GM19468 (cell line): ENCODE measurements at regions not wholly inside any gene's neighbourhood (a gene's known extent, or its start where the extent isn't known, plus 50 kb on each side); places are given as distances from the start of the nearest gene placed in this dataset.

Source experiments
- ATAC-seq: cut with Tn5 transposase; IDR thresholded peaks from one replicate; pipeline ENCODE4 v1.9.1; 2021; ENCODE audit warnings: mild to moderate bottlenecking, moderate library complexity, moderate number of reproducible peaks; ENCODE audit not compliant: unreplicated experiment; ENCODE audit errors: extremely low read depth

- ATAC-seq = no peak
These were observed 254.2 kb upstream of the NR4A3 start for GRCh38 chr9:99567436-99567835.

DNA sequence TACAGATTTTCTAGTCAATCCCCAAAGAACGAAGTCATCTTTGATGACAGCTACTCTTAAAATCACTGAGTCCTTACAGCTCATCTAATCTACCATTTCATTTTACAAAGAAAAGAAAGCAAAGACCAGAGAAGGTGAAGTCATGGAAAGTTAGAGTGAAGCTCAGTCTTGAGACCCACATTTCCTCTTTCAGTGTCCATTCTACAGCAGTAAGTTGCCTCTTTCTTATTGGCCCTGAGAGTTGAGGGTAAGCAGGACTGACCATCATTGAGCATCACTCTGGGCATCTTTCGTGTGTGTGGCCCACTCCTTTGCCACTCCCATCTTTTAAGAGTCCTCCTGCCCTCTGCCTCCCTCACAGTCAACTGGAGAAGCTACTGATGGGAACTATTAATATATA is 251.8 kb upstream of the NR4A3 start:
- no peak for ATAC-seq

GRCh38 chr9:99572567-99572966 is 249.1 kb upstream of the NR4A3 start:
- ATAC-seq = no peak

- ATAC-seq = no peak
These were observed 248.6 kb upstream of the NR4A3 start for GRCh38 chr9:99573085-99573484.

DNA sequence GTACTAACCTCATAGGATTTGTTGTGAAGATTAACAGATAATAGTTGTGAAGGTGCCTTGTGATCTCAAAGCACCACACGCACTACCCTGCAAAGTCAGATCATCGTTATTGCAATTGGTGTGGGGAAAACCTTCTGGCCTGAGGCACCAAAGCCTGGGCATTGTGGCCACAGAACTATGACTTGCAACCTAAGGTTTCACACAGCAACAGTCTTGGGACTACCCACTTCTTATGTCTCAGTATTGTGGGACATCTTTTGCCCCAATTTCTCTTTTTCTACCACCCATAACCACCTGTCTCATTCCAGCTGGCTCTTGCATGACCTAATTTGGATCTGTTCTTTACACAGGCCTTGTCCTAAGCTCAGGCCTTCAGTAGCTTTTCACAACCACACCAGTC is 247.8 kb upstream of the NR4A3 start:
- ATAC-seq = no peak

DNA sequence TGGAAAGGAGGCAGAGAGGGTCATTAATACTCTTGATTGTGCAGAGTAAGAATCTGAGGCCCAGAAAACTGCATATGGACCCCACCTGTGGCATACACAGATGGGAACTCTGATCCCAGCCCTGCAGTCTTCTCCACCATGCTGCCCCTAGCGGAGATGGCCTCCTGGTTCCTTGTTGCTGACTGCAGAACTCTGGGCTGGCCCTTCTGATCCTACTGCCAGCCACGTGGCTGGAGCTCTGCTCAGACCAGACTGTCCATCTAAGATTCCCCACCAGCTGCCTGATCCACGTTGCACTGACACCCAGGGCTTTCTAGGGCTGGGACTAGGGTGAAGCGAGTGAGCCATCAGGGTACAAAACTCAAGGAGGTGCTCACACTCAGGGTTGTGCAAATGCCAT is 245.7 kb upstream of the NR4A3 start:
- no peak for ATAC-seq

- ATAC-seq = no peak
These were observed 244.8 kb upstream of the NR4A3 start for GRCh38 chr9:99576876-99577275.

DNA sequence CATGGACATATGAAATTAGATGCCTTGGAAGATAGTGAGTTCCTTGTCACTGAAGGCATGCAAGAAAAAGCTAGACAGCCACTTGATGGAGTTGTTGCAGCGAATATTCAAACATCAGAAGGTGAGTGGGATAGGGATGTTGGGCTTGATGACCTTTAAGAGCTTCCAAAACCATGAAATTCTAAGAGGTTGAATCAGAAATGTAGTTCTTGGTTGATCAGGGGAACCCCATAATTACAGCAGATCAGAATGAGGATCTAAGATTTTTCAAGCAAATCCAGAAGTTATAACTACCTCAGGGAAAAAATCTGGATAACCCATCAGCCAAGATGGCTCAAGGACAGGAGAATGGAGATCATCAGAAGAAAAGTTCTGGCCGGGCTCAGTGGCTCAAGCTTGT is 244.3 kb upstream of the NR4A3 start:
- no peak for ATAC-seq

- ATAC-seq = no peak
These were observed 243.0 kb upstream of the NR4A3 start for GRCh38 chr9:99578666-99579065.

GRCh38 chr9:99579964-99580363 is 241.7 kb upstream of the NR4A3 start:
- ATAC-seq = no peak

- ATAC-seq = no peak
These were observed 238.9 kb upstream of the NR4A3 start for GRCh38 chr9:99582814-99583213.

DNA sequence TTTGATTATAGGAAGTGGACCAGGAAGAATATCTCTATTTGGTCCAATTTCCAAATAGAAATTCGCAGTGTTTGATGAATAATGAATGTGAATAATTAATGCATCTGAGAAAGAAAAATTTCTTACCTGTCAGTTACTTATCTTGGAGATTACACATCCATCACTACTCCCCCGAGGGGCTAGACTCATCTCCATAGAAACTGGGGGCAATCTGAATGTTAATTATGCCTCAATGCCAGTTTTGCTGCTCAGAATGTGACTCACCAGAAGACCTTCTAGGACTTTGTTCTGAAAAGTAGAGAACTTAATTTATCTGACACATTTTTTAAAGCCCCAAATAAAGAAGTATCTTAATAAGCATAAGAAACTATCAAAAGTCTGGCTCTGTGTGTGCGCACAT is 233.4 kb upstream of the NR4A3 start:
- no peak for ATAC-seq

DNA sequence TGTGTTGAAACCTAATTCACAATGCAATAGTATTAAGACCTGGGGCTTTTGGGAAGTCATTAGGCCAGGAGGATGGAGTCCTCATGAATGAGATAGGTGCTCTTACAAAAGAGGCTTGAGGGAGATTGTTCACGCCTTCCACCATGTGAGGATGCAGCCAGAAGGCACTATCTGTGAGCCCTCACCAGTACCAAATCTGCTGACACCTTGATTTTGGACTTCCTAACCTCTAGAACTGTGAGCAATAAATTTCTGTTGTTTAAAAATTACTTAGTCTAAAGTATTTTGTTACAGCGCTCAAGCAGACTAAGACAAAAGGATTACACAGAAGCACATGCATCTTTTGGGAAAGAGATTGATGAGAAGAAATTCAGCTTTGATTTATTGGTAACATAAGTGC is 232.9 kb upstream of the NR4A3 start:
- ATAC-seq = no peak

GRCh38 chr9:99590410-99590809 is 231.3 kb upstream of the NR4A3 start:
- no peak for ATAC-seq

GRCh38 chr9:99590840-99591239 is 230.8 kb upstream of the NR4A3 start:
- no peak for ATAC-seq

DNA sequence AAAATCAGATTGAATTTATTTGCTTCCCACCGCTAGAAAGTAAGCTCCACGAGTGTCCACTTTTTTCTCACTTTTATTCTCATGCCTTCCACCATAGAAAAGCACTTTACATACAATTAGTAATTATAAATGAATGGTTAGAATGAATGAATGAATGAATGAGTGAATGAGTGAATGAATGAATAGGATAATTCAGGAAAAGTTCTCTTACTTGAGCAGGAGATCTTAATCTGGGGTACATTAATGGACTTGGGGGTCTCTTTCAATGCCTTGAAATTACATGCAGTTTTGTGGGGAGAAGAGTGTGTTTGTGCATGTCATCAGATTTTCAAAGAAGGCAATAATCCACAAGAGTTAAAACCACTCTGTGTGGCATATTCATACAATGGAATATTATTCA is 229.9 kb upstream of the NR4A3 start:
- no peak for ATAC-seq

- no peak for ATAC-seq
These were observed 228.7 kb upstream of the NR4A3 start for GRCh38 chr9:99592834-99593574.

DNA sequence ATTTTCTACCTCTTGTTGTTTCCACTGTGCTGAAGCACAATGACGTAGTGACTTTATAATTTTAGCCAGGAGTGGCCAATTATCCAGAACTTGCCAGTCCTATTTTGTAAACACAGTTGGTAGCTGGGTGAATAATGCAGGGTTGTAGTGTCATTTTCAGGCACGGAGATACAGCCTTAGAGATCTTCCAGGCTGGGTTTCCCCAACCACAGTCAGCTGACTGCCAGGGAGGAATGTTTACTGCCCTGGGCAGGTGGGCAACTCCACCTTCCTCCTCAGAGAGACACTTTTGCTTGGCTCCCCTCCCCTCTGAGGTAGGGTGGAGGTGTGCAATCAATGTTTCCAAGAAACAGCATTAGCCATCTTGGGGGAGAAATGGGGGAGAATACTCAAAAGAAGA is 228.1 kb upstream of the NR4A3 start:
- ATAC-seq = no peak

GRCh38 chr9:99594056-99594780 is 227.5 kb upstream of the NR4A3 start:
- ATAC-seq = no peak

DNA sequence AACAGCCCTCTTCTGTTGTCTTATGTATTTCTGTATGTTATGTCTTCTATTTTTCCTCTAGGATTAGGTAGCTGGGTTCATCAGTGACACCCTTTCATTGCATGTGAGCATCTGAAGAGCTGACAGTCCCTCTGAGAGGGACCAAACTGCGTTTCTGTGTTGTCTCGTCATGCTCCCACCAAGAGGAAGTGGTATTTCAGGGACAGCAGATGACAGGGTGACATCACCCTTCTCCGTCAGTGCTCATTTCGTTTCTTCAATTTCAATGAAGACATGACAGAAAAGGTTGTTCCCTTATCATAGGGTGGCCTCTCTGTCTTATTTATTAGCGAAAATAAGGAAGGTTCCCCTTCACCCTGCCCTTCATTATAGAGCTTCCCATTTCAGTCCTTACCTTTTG is 225.9 kb upstream of the NR4A3 start:
- ATAC-seq = no peak

GRCh38 chr9:99601571-99602111 is 220.0 kb upstream of the NR4A3 start:
- no peak for ATAC-seq

- ATAC-seq = no peak
These were observed 218.8 kb upstream of the NR4A3 start for GRCh38 chr9:99602854-99603253.
